Right atrium auricular region (tissue), 2 donors: ENCODE measurements at regions not wholly inside any gene's neighbourhood (a gene's known extent, or its start where the extent isn't known, plus 50 kb on each side); places are given as distances from the start of the nearest gene placed in this dataset.

Source experiments
- DNase-seq: peaks from one replicate; pipeline ENCODE4 v3.0.0-alpha.2; 2019; ENCODE audit warnings: low spot score
- H3K27ac ChIP-seq, 2 donors: fragments of 200-600 bp; sonication (generic); 1 replicate in 1 of 2; 2 replicates in 1 of 2; pipeline ENCODE4 v1.5.1; 2016 to 2019
- H3K27me3 ChIP-seq, 2 donors: fragments of 200-600 bp; sonication (generic); one replicate each; pipeline versions ENCODE4 v1.5.1 to v1.6.0; 2017 to 2019
- H3K36me3 ChIP-seq: fragments of 200-600 bp; sonication (generic); one replicate; pipeline ENCODE4 v1.5.1; 2016
- H3K4me1 ChIP-seq, 2 donors: fragments of 200-600 bp; sonication (generic); one replicate each; pipeline versions ENCODE4 v1.5.1 to v1.6.0; 2017 to 2019
- H3K4me3 ChIP-seq, 2 donors: fragments of 200-600 bp; sonication (generic); 1 replicate in 1 of 2; 2 replicates in 1 of 2; pipeline ENCODE4 v1.5.1; 2017 to 2019; ENCODE audit warnings: mild to moderate bottlenecking in 1 of 2, moderate library complexity in 1 of 2
- H3K9me3 ChIP-seq, 2 donors: fragments of 200-600 bp; sonication (generic); one replicate each; pipeline ENCODE4 v1.5.1; 2019
- TF ChIP-seq, protein P1 (sequence below), 2 donors: fragments of 200-600 bp; sonication (generic); IDR thresholded peaks; one replicate each; pipeline ENCODE4 v1.5.1; 2019; ENCODE audit warnings: antibody characterized with exemption in 2 of 2

DNA sequence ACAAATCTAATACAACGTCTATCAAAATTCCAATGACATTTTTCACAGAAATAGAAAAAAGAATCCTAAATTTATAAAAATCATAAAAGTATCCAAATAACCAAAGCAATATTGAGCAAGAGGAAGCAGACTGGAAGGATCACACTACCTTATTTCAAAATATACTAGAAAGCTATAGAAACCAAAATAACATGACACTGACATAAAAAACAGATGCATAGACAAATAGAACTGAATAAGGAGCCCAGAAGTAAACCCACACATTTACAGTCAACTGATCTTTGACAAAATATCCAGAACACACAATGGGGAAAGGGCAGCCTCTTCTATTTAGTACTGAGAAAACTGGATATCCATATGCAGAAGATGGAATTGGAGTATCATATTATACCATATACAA is 217.5 kb downstream of the MACC1 start:
- no peaks in the 10 kb centered on the region for H3K27me3 ChIP-seq
- H3K27ac ChIP-seq = no peak overlapping the region
- no peak overlapping the region for H3K4me3 ChIP-seq
- TF ChIP-seq, protein P1, sequence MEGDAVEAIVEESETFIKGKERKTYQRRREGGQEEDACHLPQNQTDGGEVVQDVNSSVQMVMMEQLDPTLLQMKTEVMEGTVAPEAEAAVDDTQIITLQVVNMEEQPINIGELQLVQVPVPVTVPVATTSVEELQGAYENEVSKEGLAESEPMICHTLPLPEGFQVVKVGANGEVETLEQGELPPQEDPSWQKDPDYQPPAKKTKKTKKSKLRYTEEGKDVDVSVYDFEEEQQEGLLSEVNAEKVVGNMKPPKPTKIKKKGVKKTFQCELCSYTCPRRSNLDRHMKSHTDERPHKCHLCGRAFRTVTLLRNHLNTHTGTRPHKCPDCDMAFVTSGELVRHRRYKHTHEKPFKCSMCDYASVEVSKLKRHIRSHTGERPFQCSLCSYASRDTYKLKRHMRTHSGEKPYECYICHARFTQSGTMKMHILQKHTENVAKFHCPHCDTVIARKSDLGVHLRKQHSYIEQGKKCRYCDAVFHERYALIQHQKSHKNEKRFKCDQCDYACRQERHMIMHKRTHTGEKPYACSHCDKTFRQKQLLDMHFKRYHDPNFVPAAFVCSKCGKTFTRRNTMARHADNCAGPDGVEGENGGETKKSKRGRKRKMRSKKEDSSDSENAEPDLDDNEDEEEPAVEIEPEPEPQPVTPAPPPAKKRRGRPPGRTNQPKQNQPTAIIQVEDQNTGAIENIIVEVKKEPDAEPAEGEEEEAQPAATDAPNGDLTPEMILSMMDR (IDR thresholded peaks at IDR 0.05) = no peak
- H3K36me3 ChIP-seq = no peaks in the 10 kb centered on the region
- DNase-seq = no peak
- H3K9me3 ChIP-seq = no peaks in the 10 kb centered on the region
- no peaks in the 10 kb centered on the region for H3K4me1 ChIP-seq

DNA sequence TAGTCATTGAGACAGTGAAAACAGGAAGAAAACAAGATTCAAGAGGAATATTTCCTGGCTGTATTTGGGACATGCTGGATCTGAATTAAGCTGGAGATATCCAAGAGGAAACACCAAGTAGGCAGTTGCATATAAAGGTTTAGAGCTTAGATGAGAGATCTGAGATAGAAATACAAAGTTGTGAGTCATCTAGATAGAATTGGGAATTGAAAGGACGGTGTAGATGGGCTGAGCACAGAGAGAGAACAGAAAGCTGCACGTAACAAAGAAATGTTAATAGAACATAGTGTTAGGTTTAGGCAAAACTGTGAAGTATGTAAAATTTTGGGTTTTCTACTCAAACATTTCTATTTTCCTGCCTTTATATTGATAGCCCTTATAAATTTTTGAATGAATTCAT is 218.5 kb upstream of the TMEM196 start:
- no peaks in the 10 kb centered on the region for H3K4me1 ChIP-seq
- no peak overlapping the region for H3K27ac ChIP-seq
- no peak overlapping the region for H3K4me3 ChIP-seq
- no peak for DNase-seq
- TF ChIP-seq, protein P1 (IDR thresholded peaks at IDR 0.05) = no peak
- no peaks in the 10 kb centered on the region for H3K27me3 ChIP-seq
- no peaks in the 10 kb centered on the region for H3K9me3 ChIP-seq
- no peaks in the 10 kb centered on the region for H3K36me3 ChIP-seq

DNA sequence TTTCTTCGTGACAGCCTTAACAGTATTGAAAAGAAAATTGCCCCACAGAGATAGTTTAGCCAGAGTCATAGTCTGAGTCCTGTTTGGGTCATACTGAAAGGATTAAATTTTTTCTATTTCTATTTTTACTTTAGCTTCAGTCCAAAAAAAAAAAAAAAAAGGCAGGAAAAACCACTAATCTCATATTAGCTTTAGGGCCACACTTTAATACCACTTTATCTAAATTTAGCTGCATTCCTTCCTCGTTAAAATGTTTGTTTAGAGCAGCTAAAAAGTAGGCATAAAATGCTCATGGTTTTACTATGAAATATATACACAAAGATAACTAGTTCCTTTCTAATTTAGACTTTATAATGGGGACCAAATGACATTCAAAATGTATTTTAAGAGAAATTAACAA is 216.5 kb upstream of the TMEM196 start:
- no peak overlapping the region for H3K27ac ChIP-seq
- no peaks in the 10 kb centered on the region for H3K36me3 ChIP-seq
- no peaks in the 10 kb centered on the region for H3K4me1 ChIP-seq
- DNase-seq = no peak
- TF ChIP-seq, protein P1 (IDR thresholded peaks at IDR 0.05) = no peak
- H3K27me3 ChIP-seq = no peaks in the 10 kb centered on the region
- no peaks in the 10 kb centered on the region for H3K9me3 ChIP-seq
- no peak overlapping the region for H3K4me3 ChIP-seq

DNA sequence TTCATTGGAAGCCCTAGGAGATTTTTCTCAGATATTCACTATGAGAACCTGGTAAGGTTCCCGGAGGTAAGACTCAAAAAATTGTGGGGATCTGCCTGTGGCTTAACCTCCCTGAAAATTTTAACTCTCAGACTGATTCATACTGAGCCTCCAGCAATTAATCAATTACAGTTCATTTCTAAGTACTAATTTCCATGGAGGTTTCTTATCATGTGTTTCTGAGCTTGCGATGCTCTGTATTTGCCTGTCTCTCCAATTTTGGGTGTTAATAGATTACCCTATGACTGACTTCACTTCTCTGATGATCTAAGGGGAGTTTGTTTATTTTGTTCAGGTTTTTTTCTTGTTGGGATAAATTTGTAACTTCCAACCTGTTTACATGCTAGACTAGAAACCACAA is 215.4 kb upstream of the TMEM196 start:
- Histone ChIP-seq H3K27ac (no peak overlapping the region), H3K27me3 (no peaks in the 10 kb centered on the region), H3K9me3 (no peaks in the 10 kb centered on the region), H3K4me1 (no peaks in the 10 kb centered on the region), H3K36me3 (no peaks in the 10 kb centered on the region), H3K4me3 (no peak overlapping the region)
- TF ChIP-seq, protein P1 (IDR thresholded peaks at IDR 0.05) = no peak
- no peak for DNase-seq

DNA sequence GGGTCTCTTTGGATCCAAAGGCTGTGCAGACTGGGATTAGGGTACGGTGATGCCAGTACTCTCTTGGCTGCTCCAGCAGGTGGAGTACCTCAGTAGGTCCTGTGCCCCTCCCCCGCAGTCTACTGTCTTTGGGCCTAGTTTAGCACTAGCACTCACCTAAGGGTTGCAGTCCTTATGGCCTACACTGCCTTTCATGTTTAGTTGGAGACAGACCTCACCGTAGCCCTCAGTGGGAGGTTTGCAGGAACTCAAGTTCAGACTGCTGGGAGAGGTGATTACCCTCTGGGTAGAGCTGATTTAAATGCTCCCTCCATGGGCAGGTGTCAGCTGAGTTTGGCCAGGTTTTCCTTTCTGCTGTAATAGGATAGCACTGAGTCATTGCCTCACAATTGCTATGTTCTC is 210.8 kb upstream of the TMEM196 start:
- H3K9me3 ChIP-seq = no peaks in the 10 kb centered on the region
- no peak overlapping the region for H3K4me3 ChIP-seq
- no peaks in the 10 kb centered on the region for H3K36me3 ChIP-seq
- H3K27ac ChIP-seq = no peak overlapping the region
- no peak for DNase-seq
- no peaks in the 10 kb centered on the region for H3K4me1 ChIP-seq
- TF ChIP-seq, protein P1 (IDR thresholded peaks at IDR 0.05) = no peak
- H3K27me3 ChIP-seq = no peaks in the 10 kb centered on the region
